D341Med (cell line): ENCODE measurements at regions not wholly inside any gene's neighbourhood (a gene's known extent, or its start where the extent isn't known, plus 50 kb on each side); places are given as distances from the start of the nearest gene placed in this dataset.

ENCODE experiments used
- DNase-seq: peaks from one replicate; pipeline ENCODE4 v3.0.0; 2012; ENCODE audit warnings: low spot score

GRCh38 chr4:4735870-4736269 is 123.6 kb upstream of the MSX1 start:
- DNase-seq = no peak

- DNase-seq = peak; percentile 67
Measured at GRCh38 chr4:4735136-4735750, 124.2 kb upstream of the MSX1 start.

- no peak for DNase-seq
Measured at GRCh38 chr4:4734425-4734824, 125.0 kb upstream of the MSX1 start.

GRCh38 chr4:4733663-4734062 is 125.8 kb upstream of the MSX1 start:
- DNase-seq = no peak

- no peak for DNase-seq
Measured at GRCh38 chr4:4730249-4730648, 129.2 kb upstream of the MSX1 start.

- DNase-seq = no peak
Measured at GRCh38 chr4:4729206-4729605, 130.3 kb upstream of the MSX1 start.

GRCh38 chr4:4727536-4727935 is 131.9 kb upstream of the MSX1 start:
- no peak for DNase-seq

GRCh38 chr4:4726051-4726450 is 133.4 kb upstream of the MSX1 start:
- no peak for DNase-seq

GRCh38 chr4:4724321-4724720 is 135.1 kb upstream of the MSX1 start:
- no peak for DNase-seq

GRCh38 chr4:4721636-4722035 is 137.8 kb upstream of the MSX1 start:
- peak; percentile 64 for DNase-seq

- DNase-seq = peak; percentile 76
Measured at GRCh38 chr4:4720646-4721045, 138.8 kb upstream of the MSX1 start.

- no peak for DNase-seq
Measured at GRCh38 chr4:4719436-4719835, 140.0 kb upstream of the MSX1 start.

GRCh38 chr4:4717692-4718091 is 141.8 kb upstream of the MSX1 start:
- no peak for DNase-seq

GRCh38 chr4:4714331-4714730 is 145.1 kb upstream of the MSX1 start:
- DNase-seq = no peak

GRCh38 chr4:4712800-4713528 is 146.5 kb upstream of the MSX1 start:
- no peak for DNase-seq

GRCh38 chr4:4711902-4712301 is 147.6 kb upstream of the MSX1 start:
- DNase-seq = no peak

GRCh38 chr4:4709736-4710135 is 149.7 kb upstream of the MSX1 start:
- no peak for DNase-seq

- DNase-seq = no peak
Measured at GRCh38 chr4:4704267-4704666, 155.2 kb upstream of the MSX1 start.

GRCh38 chr4:4697584-4697983 is 155.7 kb upstream of the STX18 start:
- no peak for DNase-seq

GRCh38 chr4:4696530-4696929 is 154.7 kb upstream of the STX18 start:
- peak; percentile 67 for DNase-seq

- no peak for DNase-seq
Measured at GRCh38 chr4:4695497-4695896, 153.6 kb upstream of the STX18 start.

- DNase-seq = no peak
Measured at GRCh38 chr4:4694827-4695226, 153.0 kb upstream of the STX18 start.

GRCh38 chr4:4694296-4694772 is 152.5 kb upstream of the STX18 start:
- no peak for DNase-seq

GRCh38 chr4:4693755-4694295 is 152.0 kb upstream of the STX18 start:
- no peak for DNase-seq
